ENCODE measurements at regions not wholly inside any gene's neighbourhood (a gene's known extent, or its start where the extent isn't known, plus 50 kb on each side); places are given as distances from the start of the nearest gene placed in this dataset.
"Not testable (repeated sequence)": the region's sequence is repeated elsewhere in the genome, so short reads cannot be mapped to it uniquely, and the experiment has no call there.

- peak; percentile 42 for TF ChIP-seq REST (IDR thresholded peaks at IDR 0.05)
- no peak for TF ChIP-seq HNF4A (conservative IDR thresholded peaks at IDR 0.05)
- no peak for TF ChIP-seq FOXA1 (IDR thresholded peaks at IDR 0.05)
- TF ChIP-seq ATF3 (IDR thresholded peaks at IDR 0.05): peak; percentile 5
- TF ChIP-seq JUND (IDR thresholded peaks at IDR 0.05): no peak
- TF ChIP-seq HNF4G (IDR thresholded peaks at IDR 0.05): no peak
- no peak for TF ChIP-seq NR2F2 (IDR thresholded peaks at IDR 0.05)
- TF ChIP-seq ZBTB33 (IDR thresholded peaks at IDR 0.05): peak; percentile 49
Measured at GRCh38 chr6:27145731-27146455, 101.6 kb upstream of the PRSS16 start (continued).

GRCh38 chr6:27146456-27146705 is 101.1 kb upstream of the PRSS16 start:
- H3K9me3 ChIP-seq (ENCODE audit: control insufficient read depth in 4 of 4, low read length in 3 of 4); DNase-seq (ENCODE audit: low spot score); H3K36me3 ChIP-seq (ENCODE audit: control insufficient read depth in 4 of 4, insufficient read depth in 3 of 4, low read depth in 1 of 4, low read length in 3 of 4); H3K27me3 ChIP-seq (ENCODE audit: control insufficient read depth in 4 of 4, insufficient read depth in 4 of 4, low read length in 3 of 4): not testable (repeated sequence)
- Histone ChIP-seq H3K4me1 (ENCODE audit: control insufficient read depth in 4 of 4, insufficient read depth in 4 of 4, low read length in 3 of 4) (peaks cover 2 to 21% (median 9%) of the 10 kb centered on the region in 4 donors), H3K4me3 (ENCODE audit: low read depth in 1 of 3, low read length in 3 of 3) (peak overlapping the region; percentile 60 to 95 (median 60)), H3K9ac (ENCODE audit: low read depth in 1 of 2, low read length in 2 of 2) (peak overlapping the region; percentile 45 to 55), H3K27ac (ENCODE audit: low read depth in 1 of 2, low read length in 2 of 2) (peak overlapping the region; percentile 81 to 88)
- under 1% methylated on average over 23 of the region's 23 CpGs for WGBS

- WGBS: under 1% methylated on average over 51 of the region's 51 CpGs
- H3K36me3 ChIP-seq (ENCODE audit: control insufficient read depth in 4 of 4, insufficient read depth in 3 of 4, low read depth in 1 of 4, low read length in 3 of 4): no peaks in the 10 kb centered on the region
- H3K4me1 ChIP-seq (ENCODE audit: control insufficient read depth in 4 of 4, insufficient read depth in 4 of 4, low read length in 3 of 4): peaks cover 0 to 21% (median 9%) of the 10 kb centered on the region in 4 donors
- no peaks in the 10 kb centered on the region for H3K9me3 ChIP-seq (ENCODE audit: control insufficient read depth in 4 of 4, low read length in 3 of 4)
- peak overlapping the region; percentile 81 to 88 for H3K27ac ChIP-seq (ENCODE audit: low read depth in 1 of 2, low read length in 2 of 2)
- no peaks in the 10 kb centered on the region for H3K27me3 ChIP-seq (ENCODE audit: control insufficient read depth in 4 of 4, insufficient read depth in 4 of 4, low read length in 3 of 4)
- peak; percentile 93 for DNase-seq (ENCODE audit: low spot score)
- peak overlapping the region; percentile 60 to 95 (median 65) for H3K4me3 ChIP-seq (ENCODE audit: low read depth in 1 of 3, low read length in 3 of 3)
- H3K9ac ChIP-seq (ENCODE audit: low read depth in 1 of 2, low read length in 2 of 2): peak overlapping the region; percentile 49 to 84
- TF ChIP-seq RXRA (IDR thresholded peaks at IDR 0.05) (peak in 1 of 2 donors; percentile 13), CTCF (IDR thresholded peaks at IDR 0.05; ENCODE audit: low read depth, low read length, missing input control) (no peak), FOXA1 (IDR thresholded peaks at IDR 0.05) (peak; percentile 30), EGR1 (IDR thresholded peaks at IDR 0.05; ENCODE audit: low read depth in 2 of 2) (peak in 1 of 2 donors; percentile 57), HNF4A (conservative IDR thresholded peaks at IDR 0.05) (no peak), JUND (IDR thresholded peaks at IDR 0.05) (peak; percentile 32 to 44), MAX (IDR thresholded peaks at IDR 0.05) (peak; percentile 40), ZBTB33 (IDR thresholded peaks at IDR 0.05) (peak; percentile 21), ATF3 (IDR thresholded peaks at IDR 0.05) (no peak), REST (IDR thresholded peaks at IDR 0.05) (peak; percentile 95)
Measured at GRCh38 chr6:27146706-27147505, 100.6 kb upstream of the PRSS16 start.
